ENCODE measurements at regions not wholly inside any gene's neighbourhood (a gene's known extent, or its start where the extent isn't known, plus 50 kb on each side); places are given as distances from the start of the nearest gene placed in this dataset.

GRCh38 chr18:45435810-45436209, 179.5 kb upstream of the SLC14A2 start:
- no peaks in the 10 kb centered on the region for H3K27me3 Mint-ChIP-seq (ENCODE audit: low read depth)
- H3K36me3 Mint-ChIP-seq = no peaks in the 10 kb centered on the region
- no peak for TF ChIP-seq CTCF (IDR thresholded peaks at IDR 0.05; ENCODE audit: unreplicated experiment)
- peaks cover 10% of the 10 kb centered on the region for H3K4me1 Mint-ChIP-seq
- no peak overlapping the region for H3K4me3 Mint-ChIP-seq
- no peaks in the 10 kb centered on the region for H3K9me3 Mint-ChIP-seq
- no peak for DNase-seq (ENCODE audit: low spot score in 2 of 2, unreplicated experiment in 2 of 2)
- H3K27ac Mint-ChIP-seq = no peak overlapping the region

- DNase-seq (ENCODE audit: low spot score in 2 of 2, unreplicated experiment in 2 of 2) = no peak
- Mint-ChIP-seq H3K4me1 (peaks cover 10% of the 10 kb centered on the region), H3K36me3 (no peaks in the 10 kb centered on the region), H3K27me3 (ENCODE audit: low read depth) (no peaks in the 10 kb centered on the region), H3K27ac (no peak overlapping the region), H3K4me3 (no peak overlapping the region), H3K9me3 (no peaks in the 10 kb centered on the region)
- TF ChIP-seq CTCF (IDR thresholded peaks at IDR 0.05; ENCODE audit: unreplicated experiment) = no peak
Measured at GRCh38 chr18:45437366-45437765, 177.9 kb upstream of the SLC14A2 start.

- Mint-ChIP-seq H3K9me3 (no peaks in the 10 kb centered on the region), H3K4me1 (peaks cover 9% of the 10 kb centered on the region), H3K27me3 (ENCODE audit: low read depth) (no peaks in the 10 kb centered on the region), H3K4me3 (no peak overlapping the region), H3K36me3 (no peaks in the 10 kb centered on the region), H3K27ac (no peak overlapping the region)
- no peak for DNase-seq (ENCODE audit: low spot score in 2 of 2, unreplicated experiment in 2 of 2)
- TF ChIP-seq CTCF (IDR thresholded peaks at IDR 0.05; ENCODE audit: unreplicated experiment) = no peak
Measured at GRCh38 chr18:45439851-45440645, 175.2 kb upstream of the SLC14A2 start.

- Mint-ChIP-seq H3K27ac (no peak overlapping the region), H3K27me3 (ENCODE audit: low read depth) (no peaks in the 10 kb centered on the region), H3K4me3 (no peak overlapping the region), H3K36me3 (no peaks in the 10 kb centered on the region), H3K4me1 (peaks cover 7% of the 10 kb centered on the region), H3K9me3 (no peaks in the 10 kb centered on the region)
- peak; percentile 33 for TF ChIP-seq CTCF (IDR thresholded peaks at IDR 0.05; ENCODE audit: unreplicated experiment)
- DNase-seq (ENCODE audit: low spot score in 2 of 2, unreplicated experiment in 2 of 2) = no peak
Measured at GRCh38 chr18:45441110-45441847, 174.0 kb upstream of the SLC14A2 start.

GRCh38 chr18:45444040-45444439, 171.2 kb upstream of the SLC14A2 start:
- H3K9me3 Mint-ChIP-seq = no peaks in the 10 kb centered on the region
- peaks cover 6% of the 10 kb centered on the region for H3K4me1 Mint-ChIP-seq
- H3K4me3 Mint-ChIP-seq = no peak overlapping the region
- no peaks in the 10 kb centered on the region for H3K36me3 Mint-ChIP-seq
- H3K27ac Mint-ChIP-seq = no peak overlapping the region
- H3K27me3 Mint-ChIP-seq (ENCODE audit: low read depth) = no peaks in the 10 kb centered on the region
- DNase-seq (ENCODE audit: low spot score in 2 of 2, unreplicated experiment in 2 of 2) = no peak
- TF ChIP-seq CTCF (IDR thresholded peaks at IDR 0.05; ENCODE audit: unreplicated experiment) = no peak

Measured in mesothelial cell of epicardium (in vitro differentiated cells).